GM18507 (cell line): ENCODE measurements at regions not wholly inside any gene's neighbourhood (a gene's known extent, or its start where the extent isn't known, plus 50 kb on each side); places are given as distances from the start of the nearest gene placed in this dataset.

Source experiments
- DNase-seq: peaks from one replicate; pipeline ENCODE4 v3.0.0; 2011; ENCODE audit warnings: low read depth; ENCODE audit not compliant: insufficient read length; ENCODE audit errors: extremely low spot score
- FAIRE-seq: peaks from 2 replicates; lab custom pipeline; 2011; peaks lifted over from hg19 to GRCh38; lab: Jason Lieb, UNC

DNA sequence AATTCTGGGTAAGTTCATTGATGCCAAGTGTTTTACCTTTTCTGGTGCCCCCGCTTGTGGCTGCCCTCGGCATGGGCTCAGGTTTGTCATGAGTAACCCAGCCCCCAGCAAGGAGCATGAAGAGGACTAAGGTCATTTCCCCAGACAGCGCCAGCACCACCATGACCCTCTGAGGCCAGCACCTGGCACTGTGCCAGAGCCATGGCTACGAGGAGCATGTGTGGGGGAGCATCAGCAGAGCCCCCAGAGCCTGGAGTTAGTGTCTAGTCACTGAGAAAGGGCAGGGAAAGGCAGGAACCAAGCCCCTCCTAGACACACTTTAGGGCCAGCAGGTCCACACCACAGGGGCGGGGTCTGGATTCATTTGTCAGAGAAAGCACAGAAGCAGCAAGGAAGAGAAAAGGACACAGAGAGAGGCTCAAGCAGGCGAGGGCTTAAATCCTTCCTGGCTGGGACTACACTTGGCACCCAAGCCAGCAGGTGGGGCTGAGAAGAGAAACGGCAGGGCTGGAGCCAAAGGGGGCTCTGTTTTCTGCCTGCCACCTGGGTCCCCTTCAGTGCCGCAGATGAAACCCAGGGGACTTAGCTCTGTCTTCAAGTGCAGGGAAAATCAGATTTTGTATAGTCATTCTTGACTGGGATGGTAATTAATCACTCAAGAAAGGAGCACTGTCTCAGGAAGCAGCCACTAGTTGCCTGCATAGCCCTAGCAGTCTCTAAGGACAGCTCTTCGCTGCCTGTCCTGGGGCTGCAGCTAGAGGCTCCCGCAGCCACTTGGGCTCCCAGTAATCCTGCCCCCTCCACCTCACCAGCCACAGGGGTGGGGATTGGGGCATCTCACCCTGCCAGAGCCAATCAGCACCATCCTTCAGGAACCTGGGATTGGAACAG lies 79.6 kb upstream of the ZC3H12A start:
- DNase-seq (no peak), FAIRE-seq (no peak)

DNA sequence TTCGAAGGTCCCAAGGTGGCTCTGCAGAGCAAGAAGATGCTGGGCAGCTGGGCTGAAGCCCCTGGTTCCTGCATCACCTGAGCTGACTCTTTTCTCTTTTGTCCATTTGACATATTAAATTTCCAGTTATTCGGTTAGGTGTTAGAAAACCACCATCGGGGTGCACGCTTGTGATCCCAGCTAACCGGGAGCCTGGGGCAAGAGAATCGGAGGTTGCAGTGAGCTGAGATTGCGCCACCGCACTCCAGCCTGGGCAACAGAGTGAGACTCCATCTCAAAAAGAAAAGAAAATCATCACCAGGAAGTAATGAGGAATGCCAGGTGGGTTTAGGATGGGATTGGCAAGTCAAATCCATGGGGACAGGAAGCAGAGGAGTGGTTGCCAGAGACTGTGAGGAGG lies 76.3 kb upstream of the ZC3H12A start:
- no peak for FAIRE-seq
- DNase-seq = no peak

DNA sequence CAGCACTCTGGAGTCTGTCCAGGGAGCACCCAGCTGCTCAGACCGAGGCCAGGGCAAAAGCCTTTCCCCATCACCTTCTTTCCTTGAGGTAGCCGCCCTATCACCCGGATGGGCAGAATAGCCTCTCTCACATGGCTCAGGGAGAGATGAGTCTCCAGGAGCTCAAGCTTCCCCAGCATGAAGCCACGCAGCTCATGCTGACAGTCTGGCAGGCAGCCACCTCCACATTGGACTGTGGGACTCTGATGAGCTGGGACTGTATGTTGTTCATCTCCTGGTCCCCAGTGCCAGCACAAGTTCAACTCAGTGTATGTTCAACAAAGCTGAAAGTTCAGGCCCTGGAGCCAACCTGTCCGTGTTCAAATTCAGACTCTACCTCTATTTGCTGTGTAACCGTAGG lies 75.2 kb upstream of the ZC3H12A start:
- FAIRE-seq = no peak
- no peak for DNase-seq

DNA sequence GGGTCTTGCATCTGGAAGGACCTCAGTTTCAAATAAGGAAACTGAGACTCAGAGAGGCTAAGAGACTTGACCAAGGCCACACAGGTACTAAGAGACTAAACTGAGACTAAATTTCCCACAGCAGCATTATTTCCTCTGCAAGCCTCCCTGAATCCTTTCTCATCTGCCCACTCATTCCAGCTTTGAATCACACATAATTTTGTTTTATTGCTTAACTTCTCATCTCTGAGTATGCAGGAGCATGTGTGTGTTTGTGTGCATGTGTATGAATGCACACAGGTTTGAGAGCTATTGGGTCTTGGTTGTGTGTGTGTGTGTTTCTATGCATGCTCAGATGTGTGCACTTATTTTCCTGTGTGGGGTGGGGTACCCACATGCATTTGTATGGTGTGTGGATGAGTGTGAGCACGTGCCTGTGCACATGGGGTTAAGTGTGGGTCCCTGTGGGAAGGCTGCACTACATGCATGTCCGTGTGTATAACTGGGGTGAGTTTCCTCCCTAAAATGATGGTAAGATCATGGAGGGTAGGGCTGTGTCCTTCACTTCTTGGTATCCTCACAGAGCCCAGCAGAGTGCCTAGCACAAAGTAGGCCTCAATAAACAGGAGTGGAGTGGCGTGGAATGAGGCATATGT lies 74.4 kb upstream of the ZC3H12A start:
- FAIRE-seq (no peak), DNase-seq (no peak)

DNA sequence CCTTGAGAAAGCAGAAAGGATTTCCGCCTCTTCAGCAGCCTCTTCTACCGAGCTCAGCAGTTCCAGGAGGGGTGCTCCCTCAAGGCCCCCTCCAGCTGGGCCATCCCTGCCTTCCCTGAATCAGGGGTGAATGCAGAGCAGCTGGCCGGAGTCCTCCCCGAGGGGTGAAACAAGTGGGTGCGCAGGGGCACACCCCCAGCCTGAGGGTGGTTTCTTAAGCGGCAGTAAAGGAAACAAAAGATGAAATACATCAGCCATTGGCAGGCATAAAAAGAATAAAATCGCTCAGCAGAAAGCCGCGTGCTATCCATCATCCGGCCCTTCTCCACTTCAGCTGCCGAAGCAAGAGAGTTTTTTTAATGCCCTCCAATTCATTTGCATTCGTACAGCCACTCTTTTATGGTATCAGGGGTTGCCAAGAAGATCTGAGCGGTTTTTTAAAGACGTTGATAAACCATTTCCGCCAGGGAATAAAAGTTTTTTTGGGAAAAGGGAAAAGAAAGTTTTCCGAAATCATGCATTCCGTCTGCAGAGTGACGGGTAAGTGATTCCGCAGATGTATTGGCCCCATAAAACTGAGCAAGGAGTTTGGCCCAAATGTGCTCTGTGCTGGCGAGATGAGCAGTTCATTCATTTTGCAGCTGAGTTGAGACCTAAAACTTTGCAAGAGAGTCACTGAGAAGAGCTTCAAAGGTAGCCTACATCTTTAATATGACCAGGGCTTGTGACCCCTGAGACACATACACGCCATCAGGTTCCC lies 73.7 kb upstream of the ZC3H12A start:
- no peak for DNase-seq
- FAIRE-seq = no peak

DNA sequence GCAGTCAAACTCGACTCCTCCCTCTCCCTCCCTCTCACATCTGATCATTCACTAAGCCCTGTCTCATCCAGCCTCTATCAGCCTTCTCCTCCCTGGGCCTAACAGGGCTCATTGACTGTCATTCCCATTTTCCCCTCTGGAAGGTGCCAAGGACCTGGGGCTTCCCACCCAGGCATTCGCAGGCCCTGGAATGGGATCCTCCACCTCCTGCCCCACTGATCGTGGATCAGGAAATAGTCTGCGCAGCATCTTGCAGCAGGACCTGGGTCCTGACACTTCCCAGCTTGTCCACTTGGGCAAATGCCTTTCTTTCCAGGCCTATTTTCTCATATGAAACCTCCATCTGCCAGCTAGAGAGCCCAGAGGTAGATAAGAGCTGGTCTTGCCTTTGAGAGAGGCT lies 71.2 kb upstream of the ZC3H12A start:
- no peak for DNase-seq
- no peak for FAIRE-seq

DNA sequence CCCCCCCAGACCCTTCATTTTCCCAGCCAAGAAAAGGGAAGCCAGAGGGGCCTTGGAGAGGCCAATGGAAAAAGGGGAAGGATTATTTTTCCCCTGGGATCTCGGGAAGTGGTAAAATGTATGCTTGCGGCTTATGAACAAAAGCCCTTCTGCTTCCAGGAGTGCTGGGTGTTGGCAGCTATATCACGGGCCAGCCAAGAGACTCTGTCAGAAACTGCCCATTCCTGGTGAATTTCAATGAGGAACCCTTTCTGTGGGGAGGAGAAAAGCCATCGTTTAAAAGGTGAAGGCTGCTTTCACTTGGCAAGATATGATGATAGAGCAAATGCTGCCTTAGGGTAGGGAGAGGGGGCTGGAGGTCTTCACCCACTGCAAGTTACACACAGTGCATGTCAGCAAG lies 69.7 kb upstream of the ZC3H12A start:
- DNase-seq = no peak
- no peak for FAIRE-seq

DNA sequence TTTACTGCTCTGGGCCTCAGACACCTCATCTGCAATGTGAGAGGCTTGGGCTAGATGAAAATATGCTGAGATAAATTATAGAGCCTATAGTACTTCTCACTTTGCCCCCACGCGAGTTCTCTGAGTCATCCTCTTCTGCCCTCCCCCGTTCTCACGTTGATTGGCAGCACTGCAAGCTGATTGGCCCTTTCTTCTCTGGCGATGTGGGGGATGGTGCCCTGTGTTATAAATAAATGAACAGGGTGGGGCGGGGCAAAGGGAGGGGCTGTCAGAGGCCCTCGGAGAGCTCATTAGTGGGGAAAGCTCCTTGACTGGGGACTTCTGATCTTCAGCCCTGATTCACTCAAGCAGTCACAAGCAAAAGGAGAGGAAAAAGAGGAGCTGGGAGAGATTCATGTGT lies 64.3 kb upstream of the ZC3H12A start:
- no peak for FAIRE-seq
- no peak for DNase-seq

DNA sequence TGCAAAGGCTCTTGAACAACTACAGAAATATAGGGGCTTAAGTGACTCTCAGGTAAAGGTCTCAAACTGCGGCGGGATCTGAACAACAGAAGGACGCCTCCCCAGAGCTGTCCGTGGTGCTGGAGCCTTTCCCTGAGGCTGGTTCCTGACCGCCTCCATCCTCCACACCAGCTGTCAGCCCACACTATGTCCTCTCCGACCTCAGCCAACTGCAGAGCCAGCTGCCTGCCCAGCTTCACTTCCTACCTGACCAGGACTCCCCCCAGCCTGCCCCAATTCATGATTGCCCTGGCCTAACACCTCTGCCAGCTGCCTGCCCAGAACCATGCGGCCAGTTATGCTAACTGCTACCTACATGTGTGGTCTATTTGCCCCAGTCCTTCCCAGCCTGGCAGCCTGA lies 63.6 kb upstream of the ZC3H12A start:
- no peak for DNase-seq
- no peak for FAIRE-seq

DNA sequence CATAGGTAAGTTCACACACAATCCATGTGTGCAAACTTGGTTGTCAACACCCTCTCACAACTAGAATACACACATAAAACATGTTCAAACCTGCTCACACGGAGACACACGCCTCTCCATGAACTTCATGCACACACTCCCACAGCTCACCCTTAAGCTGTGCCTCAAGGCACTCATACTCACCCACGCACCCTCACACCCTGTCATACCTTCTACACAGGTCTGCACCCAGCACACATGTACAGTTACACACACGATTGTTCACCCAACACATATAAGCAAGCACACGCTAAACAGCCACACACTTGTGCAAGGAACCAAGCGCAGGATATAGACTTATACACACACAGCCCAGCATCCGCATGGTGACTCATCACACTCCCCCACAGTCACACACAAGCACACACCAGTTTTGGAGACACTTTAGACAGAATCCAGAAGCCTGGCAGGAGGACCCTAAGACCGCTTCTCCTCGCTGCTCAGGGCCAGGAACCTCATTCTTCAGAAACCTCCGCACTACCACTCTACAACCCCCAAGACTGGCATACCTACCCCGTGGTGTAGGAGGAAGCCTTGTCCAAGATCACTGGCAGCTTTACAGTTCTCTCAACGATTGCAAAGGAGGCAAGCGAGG lies 58.7 kb upstream of the ZC3H12A start:
- FAIRE-seq = no peak
- no peak for DNase-seq

DNA sequence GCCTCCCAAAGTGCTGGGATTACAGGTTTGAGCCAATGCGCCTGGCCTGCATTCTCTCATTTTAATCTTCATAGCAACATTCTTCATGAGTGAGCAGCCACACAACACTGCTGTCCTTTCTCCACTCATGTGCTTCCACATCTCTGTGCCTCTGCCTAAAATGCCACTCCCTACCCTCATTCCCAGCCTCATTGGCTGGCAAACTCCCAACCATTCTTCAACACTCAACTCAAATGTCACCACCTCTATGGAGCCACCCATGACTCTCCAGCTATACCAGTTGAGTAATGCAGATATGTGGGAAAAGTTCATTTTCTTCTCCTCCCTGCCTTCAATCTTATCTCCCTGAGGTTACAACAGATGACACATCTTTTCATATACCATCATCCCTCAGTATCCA lies 53.9 kb upstream of the ZC3H12A start:
- FAIRE-seq (no peak), DNase-seq (no peak)

DNA sequence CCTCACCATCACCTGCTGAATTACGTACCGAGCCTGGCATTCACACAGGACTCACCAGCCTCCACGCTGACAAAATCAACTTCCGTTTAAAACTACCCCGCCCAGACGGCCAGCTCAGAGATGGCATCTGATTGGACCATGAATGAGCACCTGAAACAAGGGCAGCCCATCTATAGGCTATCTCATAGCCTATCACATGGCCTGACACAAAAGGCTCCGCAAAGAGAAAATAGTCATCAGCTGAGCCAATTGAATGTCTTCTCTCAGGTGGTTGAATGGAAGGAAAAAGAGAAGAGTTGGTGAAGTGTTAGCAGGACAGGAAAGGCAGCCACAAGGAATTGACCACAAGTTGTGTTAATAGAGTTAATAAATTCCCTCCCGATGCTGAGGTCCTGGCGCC lies 50.6 kb upstream of the ZC3H12A start:
- DNase-seq = no peak
- FAIRE-seq = no peak

DNA sequence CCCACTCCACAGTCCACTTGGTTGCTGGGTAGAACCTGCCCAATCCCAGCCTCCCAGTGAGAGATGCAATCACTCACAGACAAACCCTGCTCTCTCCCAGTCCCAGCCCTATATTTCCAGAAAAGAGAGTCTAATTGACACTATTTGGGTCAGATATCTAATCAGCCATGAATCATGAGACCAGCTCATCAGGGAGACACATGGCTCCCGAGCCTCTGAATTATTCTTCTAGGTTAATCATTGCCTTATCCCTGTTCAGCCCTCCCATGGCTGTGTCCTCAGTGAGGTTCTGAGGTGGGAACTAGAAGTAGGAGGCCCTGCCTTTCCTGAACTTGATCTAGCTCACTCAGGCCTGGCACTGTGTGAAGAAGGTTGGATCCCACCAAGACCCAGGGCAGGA lies 49.9 kb upstream of the ZC3H12A start:
- DNase-seq = no peak
- no peak for FAIRE-seq
